ENCODE measurements at regions not wholly inside any gene's neighbourhood (a gene's known extent, or its start where the extent isn't known, plus 50 kb on each side); places are given as distances from the start of the nearest gene placed in this dataset.

GRCh38 chr16:86436466-86437185 is 73.7 kb upstream of the FOXF1 start:
- no peak for DNase-seq (ENCODE audit: low read depth in 2 of 2)

DNA sequence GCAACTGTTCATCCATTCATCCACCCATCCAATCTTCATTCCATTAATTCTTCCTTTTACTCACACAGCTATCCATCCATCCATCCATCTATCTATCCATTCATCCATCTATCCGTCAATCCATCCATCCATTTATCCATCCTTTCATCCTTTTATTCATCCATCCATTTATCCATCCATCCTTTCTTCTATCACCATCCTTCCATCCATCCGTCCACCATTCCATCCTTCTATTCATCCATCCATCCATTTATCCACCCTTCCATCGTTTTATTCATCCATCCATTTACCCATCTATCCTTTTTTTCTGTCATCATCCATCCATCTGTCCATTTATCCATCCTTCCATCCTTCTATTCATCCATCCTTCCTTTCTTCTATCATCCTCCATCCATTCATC is 73.0 kb upstream of the FOXF1 start:
- DNase-seq (ENCODE audit: low read depth in 2 of 2): no peak

DNA sequence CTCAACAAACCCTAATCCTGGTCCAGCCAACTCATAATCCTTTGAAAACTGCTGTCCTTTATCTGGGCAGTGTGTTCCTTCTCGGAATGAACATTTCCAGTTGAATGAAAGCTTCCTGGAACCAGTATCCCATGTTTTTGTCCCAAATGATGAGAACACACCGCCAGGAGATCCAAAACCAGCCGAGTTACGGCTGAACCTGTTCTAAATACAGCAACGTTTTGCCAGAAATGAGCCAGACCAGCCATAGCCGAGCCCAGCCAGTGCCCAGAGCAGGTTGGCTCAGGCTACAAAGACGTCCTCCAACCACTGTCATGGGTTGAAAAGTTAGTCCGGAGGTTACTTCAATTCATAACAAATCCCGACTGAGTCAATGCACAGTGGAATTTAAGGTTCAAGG is 67.6 kb upstream of the FOXF1 start:
- DNase-seq (ENCODE audit: low read depth in 2 of 2): no peak

- DNase-seq (ENCODE audit: low read depth in 2 of 2): no peak
Measured at GRCh38 chr16:86443508-86444147, 66.7 kb upstream of the FOXF1 start.

DNA sequence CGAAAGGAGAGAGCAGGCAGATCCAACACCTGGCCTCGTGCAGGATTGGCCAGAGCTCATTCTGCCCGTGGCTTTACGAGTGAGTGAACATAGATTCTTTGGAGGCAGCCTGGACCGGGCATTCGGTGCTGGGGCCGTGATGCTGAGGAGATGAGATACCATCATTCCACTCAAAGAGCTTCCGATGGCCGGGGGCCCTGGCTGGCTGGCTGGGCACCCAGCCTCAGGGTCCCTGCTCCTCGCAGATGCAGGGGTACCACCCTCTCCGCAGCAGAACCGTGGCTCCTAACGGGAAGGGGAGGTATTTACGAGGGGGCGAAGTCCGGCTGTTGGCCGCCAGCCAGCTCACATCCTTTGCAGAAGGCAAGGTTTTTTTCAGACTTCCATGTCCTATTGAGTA is 66.1 kb upstream of the FOXF1 start:
- no peak for DNase-seq (ENCODE audit: low read depth in 2 of 2)

DNA sequence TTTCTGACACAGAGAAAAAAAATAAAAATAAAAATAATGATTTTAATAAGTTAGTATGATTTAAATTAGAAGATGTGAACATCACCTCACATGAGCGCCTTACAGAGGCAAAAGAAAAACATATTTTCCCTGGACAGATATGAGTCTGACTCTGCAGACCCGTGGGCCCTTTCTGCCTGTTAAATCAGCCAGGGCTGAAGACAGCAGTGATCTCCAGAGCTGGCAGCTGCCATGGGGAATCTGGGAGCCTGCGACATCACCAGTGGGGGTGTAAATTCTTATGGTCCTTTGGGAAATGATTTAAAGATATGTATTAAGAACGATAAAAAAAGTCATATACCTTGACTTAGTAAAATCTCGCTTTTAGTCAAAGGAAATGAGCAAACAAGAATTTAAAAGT is 65.7 kb upstream of the FOXF1 start:
- no peak for DNase-seq (ENCODE audit: low read depth in 2 of 2)

GRCh38 chr16:86446279-86446678 is 64.0 kb upstream of the FOXF1 start:
- DNase-seq (ENCODE audit: low read depth in 2 of 2): no peak

DNA sequence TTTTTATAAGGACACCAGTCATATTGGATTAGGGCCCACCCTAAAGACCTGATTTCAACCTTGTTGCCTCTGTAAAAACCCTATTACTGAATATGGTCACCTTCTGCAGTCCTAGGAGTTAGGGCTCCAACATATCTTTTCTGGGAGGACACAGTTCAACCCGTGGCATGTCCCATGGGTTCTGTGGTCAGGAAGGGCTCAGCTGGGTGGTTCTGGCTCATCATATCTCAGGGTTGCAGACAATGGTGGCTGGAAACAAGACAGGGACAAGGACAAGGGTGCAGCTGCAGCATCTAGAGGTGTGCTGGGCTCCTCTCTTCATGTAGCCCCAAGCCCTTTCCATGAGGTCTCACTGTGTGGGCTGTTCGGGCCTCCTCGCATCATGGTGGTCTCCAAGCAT is 63.1 kb upstream of the FOXF1 start:
- no peak for DNase-seq (ENCODE audit: low read depth in 2 of 2)

DNA sequence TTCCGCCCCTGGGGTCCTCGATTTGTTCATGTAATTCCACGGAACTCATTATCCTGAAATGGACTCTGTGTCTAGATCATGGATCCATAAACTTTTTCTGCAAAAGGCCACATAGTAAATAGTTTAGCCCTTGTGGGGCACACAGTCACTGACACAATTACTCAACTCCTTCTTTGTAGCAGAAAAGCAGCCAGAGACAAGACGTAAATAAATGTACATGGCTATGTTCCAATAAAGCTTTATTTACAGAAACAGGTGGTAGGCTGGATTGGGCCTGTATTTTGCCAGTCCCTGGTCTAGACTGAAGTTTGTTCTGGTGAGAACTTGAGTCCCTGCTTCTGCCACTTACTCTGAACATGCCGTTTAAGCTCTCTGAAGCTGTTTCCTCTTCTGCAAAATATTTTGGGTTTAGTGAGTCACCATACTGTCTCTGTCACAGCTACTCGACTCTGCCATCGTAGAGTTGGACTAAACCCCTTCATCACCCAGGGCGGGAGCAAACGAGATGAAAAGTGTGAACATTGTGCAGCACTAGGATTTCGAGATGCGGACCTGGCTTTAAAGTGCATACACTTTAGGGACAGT is 61.9 kb upstream of the FOXF1 start:
- no peak for DNase-seq (ENCODE audit: low read depth in 2 of 2)

- DNase-seq (ENCODE audit: low read depth in 2 of 2): no peak
Measured at GRCh38 chr16:86449446-86450095, 60.8 kb upstream of the FOXF1 start.

GRCh38 chr16:86450691-86451090 is 59.6 kb upstream of the FOXF1 start:
- DNase-seq (ENCODE audit: low read depth in 2 of 2): no peak

GRCh38 chr16:86452451-86452850 is 57.9 kb upstream of the FOXF1 start:
- no peak for DNase-seq (ENCODE audit: low read depth in 2 of 2)

DNA sequence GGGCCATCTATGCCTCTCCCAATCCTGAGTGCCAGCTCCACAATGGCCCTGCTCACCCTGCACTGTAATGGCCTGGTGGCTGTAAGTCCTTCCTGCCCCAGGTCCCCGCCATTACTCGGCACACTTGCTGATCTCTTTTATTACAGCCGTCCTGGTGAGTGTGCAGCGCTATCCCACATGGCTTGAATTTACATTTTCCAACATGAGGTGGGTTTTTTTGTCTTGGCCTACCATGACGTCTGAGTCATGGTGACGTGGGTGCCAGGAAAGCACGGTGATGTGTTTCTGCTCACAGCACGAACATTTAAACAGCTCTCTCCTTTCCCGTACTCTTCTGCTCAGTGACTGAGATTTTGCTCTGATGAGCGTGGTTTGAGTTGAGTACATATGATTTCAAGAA is 55.2 kb upstream of the FOXF1 start:
- DNase-seq (ENCODE audit: low read depth in 2 of 2): no peak

DNA sequence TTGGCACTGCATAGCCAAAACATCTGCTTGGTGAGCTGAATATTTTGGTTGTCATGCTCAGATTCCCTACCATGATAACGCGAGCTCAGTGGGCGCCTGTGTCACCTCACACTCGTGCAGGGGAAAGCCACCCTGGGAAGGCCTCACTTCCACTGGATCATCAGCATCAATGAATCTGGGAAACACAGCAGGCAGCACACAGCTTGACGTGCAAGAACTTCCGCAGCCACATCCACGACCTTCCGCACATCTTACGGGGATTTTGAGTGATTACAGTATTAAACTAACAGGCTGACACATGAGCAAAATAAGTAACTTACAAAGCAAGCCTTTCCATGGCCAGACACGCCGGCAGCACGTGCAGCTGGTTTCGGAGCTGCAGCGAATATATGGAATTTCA is 54.7 kb upstream of the FOXF1 start:
- no peak for DNase-seq (ENCODE audit: low read depth in 2 of 2)

GRCh38 chr16:86457501-86458148 is 52.7 kb upstream of the FOXF1 start:
- no peak for DNase-seq (ENCODE audit: low read depth in 2 of 2)

- no peak for DNase-seq (ENCODE audit: low read depth in 2 of 2)
Measured at GRCh38 chr16:86458149-86458777, 52.1 kb upstream of the FOXF1 start.

DNA sequence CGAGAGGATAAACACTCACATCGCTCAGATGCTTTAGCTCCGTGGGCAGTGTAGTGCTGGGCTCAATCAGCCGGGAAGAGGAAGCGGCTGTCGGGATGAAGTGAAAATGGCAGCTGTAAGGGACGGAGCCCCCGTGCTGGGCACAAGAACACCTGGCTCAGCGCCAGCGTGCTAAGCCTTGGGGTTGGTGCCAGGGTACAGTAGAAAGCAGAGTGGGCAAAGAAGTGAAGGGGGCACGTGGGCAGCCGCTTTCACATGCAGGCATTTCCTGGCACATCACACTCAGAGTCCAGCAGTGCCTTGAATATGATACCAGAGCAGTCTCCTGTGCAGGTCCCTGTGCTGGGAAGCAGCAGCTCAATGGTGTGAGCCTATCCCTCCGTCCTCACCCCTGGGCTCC is 51.1 kb upstream of the FOXF1 start:
- no peak for DNase-seq (ENCODE audit: low read depth in 2 of 2)

Measured in stimulated activated CD8-positive, alpha-beta memory T cell treated with anti-CD3 and anti-CD28 coated beads, Interleukin-7, amount 100 ng/mL, for 1 hour (primary cell).